Spinal cord (tissue), 9 donors: ENCODE measurements at regions not wholly inside any gene's neighbourhood (a gene's known extent, or its start where the extent isn't known, plus 50 kb on each side); places are given as distances from the start of the nearest gene placed in this dataset.
A peak's percentile ranks its signal among the peaks of the same experiment; 100 is the strongest.

Experiments used
- DNase-seq, 6 donors: peaks; one replicate each; pipeline versions ENCODE4 v3.0.0 to v3.0.0-alpha.2; 2013 to 2015; ENCODE audit warnings: low spot score in 6 of 6, low read depth in 4 of 6
- H3K27ac ChIP-seq: one replicate; pipeline ENCODE4 v1.5.1; 2013; ENCODE audit warnings: low read depth, low read length, control low read depth
- H3K27me3 ChIP-seq: one replicate; pipeline ENCODE4 v1.6.1; 2013; ENCODE audit warnings: low read length; ENCODE audit not compliant: control insufficient read depth, insufficient read depth
- H3K36me3 ChIP-seq: one replicate; pipeline ENCODE4 v1.6.1; 2013; ENCODE audit warnings: low read length; ENCODE audit not compliant: control insufficient read depth, insufficient read depth
- H3K4me1 ChIP-seq: one replicate; pipeline ENCODE4 v1.6.1; 2013; ENCODE audit warnings: low read length; ENCODE audit not compliant: control insufficient read depth, insufficient read depth
- H3K4me3 ChIP-seq: one replicate; pipeline ENCODE4 v1.5.1; 2013; ENCODE audit warnings: low read depth, low read length, control low read depth
- H3K9me3 ChIP-seq: one replicate; pipeline ENCODE4 v1.6.1; 2013; ENCODE audit warnings: low read length; ENCODE audit not compliant: control insufficient read depth, insufficient read depth
- WGBS: methylation state at CpG from one replicate; pipeline ENCODE4 v1.1.5; 2013; ENCODE audit warnings: missing lambda C conversion rate; ENCODE audit not compliant: insufficient coverage; 5-methylcytosine and 5-hydroxymethylcytosine counted together
- donor health status: healthy.

DNA sequence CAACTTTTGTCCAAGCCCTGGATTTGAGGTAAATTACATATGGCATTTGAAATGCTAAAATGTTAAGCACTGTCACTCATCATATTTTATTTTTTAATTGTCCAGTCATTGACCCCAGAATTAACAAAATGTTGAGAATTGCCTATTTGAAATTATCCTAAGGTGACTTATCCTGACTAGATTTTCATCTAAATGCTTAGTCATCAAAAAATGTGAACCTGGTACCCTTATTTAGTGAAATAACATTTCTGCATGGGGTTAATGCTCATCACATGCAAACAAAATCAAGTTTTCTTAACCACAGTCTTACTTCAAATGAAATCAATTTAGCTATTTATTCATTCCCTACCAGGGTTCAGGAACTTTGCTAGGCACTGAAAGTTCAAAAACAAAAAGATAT is 232.0 kb upstream of the DCN start:
- no peak for DNase-seq
- Histone ChIP-seq H3K4me1 (no peaks in the 10 kb centered on the region), H3K36me3 (no peaks in the 10 kb centered on the region), H3K4me3 (no peak overlapping the region), H3K27me3 (no peaks in the 10 kb centered on the region), H3K9me3 (no peaks in the 10 kb centered on the region), H3K27ac (no peak overlapping the region)

GRCh38 chr12:91413581-91414546 is 231.2 kb upstream of the DCN start:
- no peaks in the 10 kb centered on the region for H3K9me3 ChIP-seq
- H3K27ac ChIP-seq: no peak overlapping the region
- no peaks in the 10 kb centered on the region for H3K36me3 ChIP-seq
- no CpG with 5 or more reads among the region's 6 CpGs for WGBS
- DNase-seq: no peak
- no peaks in the 10 kb centered on the region for H3K27me3 ChIP-seq
- no peaks in the 10 kb centered on the region for H3K4me1 ChIP-seq
- H3K4me3 ChIP-seq: no peak overlapping the region

DNA sequence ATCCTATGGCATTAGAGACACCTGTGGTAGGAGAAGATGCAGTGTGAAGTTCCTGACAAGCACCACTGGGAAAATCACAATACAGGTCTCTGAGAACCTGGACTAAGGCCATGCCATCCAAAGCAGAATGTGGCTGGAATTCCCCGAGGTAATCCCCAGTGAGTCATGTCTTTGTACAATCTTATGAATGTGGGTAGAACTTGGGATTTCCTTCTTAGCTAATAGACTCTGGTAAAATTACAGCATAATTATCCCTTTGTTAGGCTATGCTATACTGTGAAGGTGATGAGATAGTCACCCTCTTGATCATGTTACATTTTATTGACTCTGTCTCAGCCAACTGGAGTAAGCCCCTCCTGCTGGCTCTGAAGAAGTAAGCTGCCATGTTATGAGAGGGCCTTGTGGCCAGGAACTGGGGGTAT is 224.3 kb upstream of the DCN start:
- no CpG with 5 or more reads among the region's 1 CpG for WGBS
- H3K4me1 ChIP-seq: no peaks in the 10 kb centered on the region

GRCh38 chr12:91404441-91404840 is 221.8 kb upstream of the DCN start:
- 50% methylated on average over 4 of the region's 4 CpGs for WGBS
- H3K4me1 ChIP-seq: no peaks in the 10 kb centered on the region
- DNase-seq: peak in 1 of 6 donors; percentile 11
- H3K9me3 ChIP-seq: no peaks in the 10 kb centered on the region
- no peaks in the 10 kb centered on the region for H3K36me3 ChIP-seq
- no peak overlapping the region for H3K4me3 ChIP-seq
- no peaks in the 10 kb centered on the region for H3K27me3 ChIP-seq
- H3K27ac ChIP-seq: no peak overlapping the region

More for the DNA sequence above, 224.3 kb upstream of the DCN start:
- no peak for DNase-seq
- no peak overlapping the region for H3K4me3 ChIP-seq
- no peaks in the 10 kb centered on the region for H3K27me3 ChIP-seq
- H3K9me3 ChIP-seq: no peaks in the 10 kb centered on the region
- H3K36me3 ChIP-seq: no peaks in the 10 kb centered on the region
- no peak overlapping the region for H3K27ac ChIP-seq

DNA sequence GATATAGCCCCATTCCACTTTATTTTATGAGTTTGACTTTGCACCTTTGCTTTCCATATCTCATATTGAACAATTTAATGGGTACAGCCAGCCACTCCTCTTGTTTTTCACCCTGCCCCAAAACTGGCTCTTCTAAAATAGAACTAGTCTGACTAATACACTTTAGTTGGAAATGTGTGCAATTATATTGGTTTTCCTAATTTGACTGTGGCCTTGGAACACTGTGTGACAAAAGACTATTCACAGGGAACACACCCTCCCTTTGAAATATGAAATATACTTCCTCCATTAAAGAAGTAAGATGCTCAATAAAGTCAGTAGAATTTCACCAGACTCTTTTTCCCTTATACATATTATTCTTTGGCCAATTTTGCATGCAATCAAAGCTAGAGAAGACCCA is 218.6 kb upstream of the DCN start:
- Histone ChIP-seq H3K36me3 (no peaks in the 10 kb centered on the region), H3K9me3 (no peaks in the 10 kb centered on the region), H3K4me3 (no peak overlapping the region), H3K27ac (no peak overlapping the region), H3K4me1 (no peaks in the 10 kb centered on the region), H3K27me3 (no peaks in the 10 kb centered on the region)
- no peak for DNase-seq

DNA sequence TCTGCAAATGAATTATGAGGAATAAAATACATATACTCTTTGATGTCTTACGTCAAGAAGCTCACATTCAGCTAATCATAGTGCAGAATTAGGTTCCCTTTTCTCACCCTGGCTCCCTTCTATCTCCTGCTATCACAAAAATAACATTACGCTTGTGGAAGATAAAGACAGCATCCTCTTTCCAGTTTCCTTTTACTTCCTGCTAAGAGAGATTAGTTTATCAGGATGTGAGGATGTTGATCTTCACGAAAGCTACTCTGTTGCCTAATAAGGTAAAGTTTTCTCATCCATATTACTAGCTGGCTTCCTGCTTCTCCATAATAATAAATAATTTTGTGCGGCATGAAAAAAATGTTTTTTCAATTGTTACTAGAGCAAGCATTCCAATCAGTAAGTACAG is 217.7 kb upstream of the DCN start:
- Histone ChIP-seq H3K4me3 (no peak overlapping the region), H3K9me3 (no peaks in the 10 kb centered on the region), H3K27me3 (no peaks in the 10 kb centered on the region), H3K36me3 (no peaks in the 10 kb centered on the region), H3K27ac (no peak overlapping the region), H3K4me1 (no peaks in the 10 kb centered on the region)
- no CpG with 5 or more reads among the region's 4 CpGs for WGBS
- no peak for DNase-seq

GRCh38 chr12:91397866-91398532 is 215.4 kb upstream of the DCN start:
- H3K9me3 ChIP-seq: no peaks in the 10 kb centered on the region
- H3K4me1 ChIP-seq: no peaks in the 10 kb centered on the region
- DNase-seq: no peak
- H3K27ac ChIP-seq: no peak overlapping the region
- no peak overlapping the region for H3K4me3 ChIP-seq
- WGBS: no CpG with 5 or more reads among the region's 4 CpGs
- H3K27me3 ChIP-seq: no peaks in the 10 kb centered on the region
- H3K36me3 ChIP-seq: no peaks in the 10 kb centered on the region

- Histone ChIP-seq H3K4me3 (no peak overlapping the region), H3K27ac (no peak overlapping the region), H3K36me3 (no peaks in the 10 kb centered on the region), H3K27me3 (no peaks in the 10 kb centered on the region), H3K4me1 (no peaks in the 10 kb centered on the region), H3K9me3 (no peaks in the 10 kb centered on the region)
- DNase-seq: no peak
Observed at GRCh38 chr12:91396293-91396692, 213.7 kb upstream of the DCN start.

GRCh38 chr12:91395628-91396135 is 213.1 kb upstream of the DCN start:
- Histone ChIP-seq H3K36me3 (no peaks in the 10 kb centered on the region), H3K4me3 (no peak overlapping the region), H3K4me1 (no peaks in the 10 kb centered on the region), H3K27me3 (no peaks in the 10 kb centered on the region), H3K27ac (no peak overlapping the region), H3K9me3 (no peaks in the 10 kb centered on the region)
- WGBS: 80% methylated on average over 1 of the region's 5 CpGs
- no peak for DNase-seq

- Histone ChIP-seq H3K27me3 (no peaks in the 10 kb centered on the region), H3K9me3 (no peaks in the 10 kb centered on the region), H3K4me3 (no peak overlapping the region), H3K4me1 (no peaks in the 10 kb centered on the region), H3K27ac (no peak overlapping the region), H3K36me3 (no peaks in the 10 kb centered on the region)
- WGBS: 92% methylated on average over 1 of the region's 1 CpG
- no peak for DNase-seq
Observed at GRCh38 chr12:91394903-91395302, 212.3 kb upstream of the DCN start.
